ENCODE measurements at regions not wholly inside any gene's neighbourhood (a gene's known extent, or its start where the extent isn't known, plus 50 kb on each side); places are given as distances from the start of the nearest gene placed in this dataset.

GRCh38 chr6:105789935-105790334, 296.2 kb upstream of the PRDM1 start:
- Histone ChIP-seq H3K9me3 (ENCODE audit: control insufficient read depth, insufficient read depth, low read length) (no peaks in the 10 kb centered on the region), H3K4me3 (ENCODE audit: low read length) (no peak overlapping the region), H3F3A (ENCODE audit: control insufficient read depth, insufficient read depth) (no peaks in the 10 kb centered on the region), H3K27ac (ENCODE audit: low read depth, low read length) (no peak overlapping the region), H3K4me2 (ENCODE audit: low read length) (no peak overlapping the region), H3K79me2 (ENCODE audit: control insufficient read depth, low read length) (no peaks in the 10 kb centered on the region), H3K27me3 (ENCODE audit: control insufficient read depth, low read length) (0 out of 2 replicates have a peak, but pooled peaks cover 3% of the 10 kb centered on the region), H3K4me1 (ENCODE audit: control insufficient read depth, low read length) (no peaks in the 10 kb centered on the region), H3K9me2 (replicated peaks; ENCODE audit: control insufficient read depth, low read length) (no peaks in the 10 kb centered on the region), H3K36me3 (ENCODE audit: control insufficient read depth, low read length) (no peaks in the 10 kb centered on the region), H4K20me1 (ENCODE audit: control insufficient read depth, insufficient read depth, low read depth, low read length) (no peaks in the 10 kb centered on the region)
- no peak for TF ChIP-seq CTCF (IDR thresholded peaks at IDR 0.05; ENCODE audit: low read depth, low read length, poor library complexity, severe bottlenecking)
- no peak for TF ChIP-seq EZH2phosphoT487 (IDR thresholded peaks at IDR 0.05; ENCODE audit: borderline replicate concordance, low read length)

GRCh38 chr6:105787747-105788146, 298.4 kb upstream of the PRDM1 start:
- H3K4me2 ChIP-seq (ENCODE audit: low read length) = no peak overlapping the region
- no peaks in the 10 kb centered on the region for H3K4me1 ChIP-seq (ENCODE audit: control insufficient read depth, low read length)
- H3K27ac ChIP-seq (ENCODE audit: low read depth, low read length) = no peak overlapping the region
- no peaks in the 10 kb centered on the region for H3K27me3 ChIP-seq (ENCODE audit: control insufficient read depth, low read length)
- no peaks in the 10 kb centered on the region for H3K9me2 ChIP-seq (replicated peaks; ENCODE audit: control insufficient read depth, low read length)
- TF ChIP-seq EZH2phosphoT487 (IDR thresholded peaks at IDR 0.05; ENCODE audit: borderline replicate concordance, low read length) = no peak
- no peak for TF ChIP-seq CTCF (IDR thresholded peaks at IDR 0.05; ENCODE audit: low read depth, low read length, poor library complexity, severe bottlenecking)
- H3K36me3 ChIP-seq (ENCODE audit: control insufficient read depth, low read length) = no peaks in the 10 kb centered on the region
- no peaks in the 10 kb centered on the region for H3K79me2 ChIP-seq (ENCODE audit: control insufficient read depth, low read length)
- no peaks in the 10 kb centered on the region for H3K9me3 ChIP-seq (ENCODE audit: control insufficient read depth, insufficient read depth, low read length)
- H3K4me3 ChIP-seq (ENCODE audit: low read length) = no peak overlapping the region
- H3F3A ChIP-seq (ENCODE audit: control insufficient read depth, insufficient read depth) = no peaks in the 10 kb centered on the region
- H4K20me1 ChIP-seq (ENCODE audit: control insufficient read depth, insufficient read depth, low read depth, low read length) = no peaks in the 10 kb centered on the region

GRCh38 chr6:105786890-105787655, 299.1 kb upstream of the PRDM1 start:
- Histone ChIP-seq H3K27ac (ENCODE audit: low read depth, low read length) (no peak overlapping the region), H3K4me2 (ENCODE audit: low read length) (no peak overlapping the region), H3K4me1 (ENCODE audit: control insufficient read depth, low read length) (no peaks in the 10 kb centered on the region), H3K36me3 (ENCODE audit: control insufficient read depth, low read length) (no peaks in the 10 kb centered on the region), H3F3A (ENCODE audit: control insufficient read depth, insufficient read depth) (no peaks in the 10 kb centered on the region), H3K4me3 (ENCODE audit: low read length) (no peak overlapping the region), H3K27me3 (ENCODE audit: control insufficient read depth, low read length) (no peaks in the 10 kb centered on the region), H3K79me2 (ENCODE audit: control insufficient read depth, low read length) (no peaks in the 10 kb centered on the region), H4K20me1 (ENCODE audit: control insufficient read depth, insufficient read depth, low read depth, low read length) (no peaks in the 10 kb centered on the region), H3K9me3 (ENCODE audit: control insufficient read depth, insufficient read depth, low read length) (no peaks in the 10 kb centered on the region), H3K9me2 (replicated peaks; ENCODE audit: control insufficient read depth, low read length) (no peaks in the 10 kb centered on the region)
- no peak for TF ChIP-seq CTCF (IDR thresholded peaks at IDR 0.05; ENCODE audit: low read depth, low read length, poor library complexity, severe bottlenecking)
- no peak for TF ChIP-seq EZH2phosphoT487 (IDR thresholded peaks at IDR 0.05; ENCODE audit: borderline replicate concordance, low read length)

Data from DOHH2 (cell line).